Activated CD4-positive, alpha-beta T cell treated with anti-CD3 and anti-CD28 coated beads for 1 hour (primary cell): ENCODE measurements at regions not wholly inside any gene's neighbourhood (a gene's known extent, or its start where the extent isn't known, plus 50 kb on each side); places are given as distances from the start of the nearest gene placed in this dataset.

Experiments used
- DNase-seq: peaks from one replicate; pipeline ENCODE4 v3.0.0-alpha.2; 2020

DNA sequence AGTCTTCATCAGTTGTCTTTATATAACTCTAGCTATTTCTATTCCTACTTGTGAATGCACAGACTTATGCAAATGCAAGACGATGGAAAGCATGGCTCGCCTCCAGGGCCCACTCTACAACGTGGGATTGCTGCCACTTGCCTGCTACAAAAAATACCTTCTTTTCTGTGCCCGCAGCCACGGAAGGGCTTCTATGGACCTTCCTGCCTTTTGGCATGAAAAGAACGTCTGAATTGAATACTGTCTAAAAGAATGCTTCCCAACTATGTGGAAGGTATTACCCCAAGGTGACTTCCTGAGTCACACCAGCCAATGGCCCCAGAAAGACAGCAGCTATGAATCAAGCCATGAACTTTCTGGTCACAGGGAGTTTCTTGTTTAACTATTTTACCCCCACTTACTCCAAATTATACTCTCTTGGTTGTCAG, 261.2 kb downstream of the HIVEP2 start:
- DNase-seq = no peak

DNA sequence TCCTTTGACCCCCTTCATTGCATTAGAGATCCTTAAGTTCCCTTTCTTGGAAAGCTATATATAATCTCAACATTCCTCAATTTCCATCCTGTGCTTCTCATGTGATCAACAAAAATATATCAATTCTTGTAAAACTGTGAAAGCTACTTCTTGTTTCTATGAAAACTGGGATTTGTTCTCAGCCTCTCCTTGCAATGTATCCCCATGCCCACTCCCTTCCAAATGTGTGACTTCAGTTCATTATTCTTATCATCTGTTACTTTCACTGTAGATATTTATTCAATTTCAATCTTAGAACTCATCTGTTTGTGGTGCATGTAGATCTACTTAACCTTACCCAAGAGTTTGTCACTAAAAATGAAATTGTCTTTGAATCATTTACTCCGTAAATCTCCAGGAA, 260.6 kb downstream of the HIVEP2 start:
- DNase-seq = no peak

DNA sequence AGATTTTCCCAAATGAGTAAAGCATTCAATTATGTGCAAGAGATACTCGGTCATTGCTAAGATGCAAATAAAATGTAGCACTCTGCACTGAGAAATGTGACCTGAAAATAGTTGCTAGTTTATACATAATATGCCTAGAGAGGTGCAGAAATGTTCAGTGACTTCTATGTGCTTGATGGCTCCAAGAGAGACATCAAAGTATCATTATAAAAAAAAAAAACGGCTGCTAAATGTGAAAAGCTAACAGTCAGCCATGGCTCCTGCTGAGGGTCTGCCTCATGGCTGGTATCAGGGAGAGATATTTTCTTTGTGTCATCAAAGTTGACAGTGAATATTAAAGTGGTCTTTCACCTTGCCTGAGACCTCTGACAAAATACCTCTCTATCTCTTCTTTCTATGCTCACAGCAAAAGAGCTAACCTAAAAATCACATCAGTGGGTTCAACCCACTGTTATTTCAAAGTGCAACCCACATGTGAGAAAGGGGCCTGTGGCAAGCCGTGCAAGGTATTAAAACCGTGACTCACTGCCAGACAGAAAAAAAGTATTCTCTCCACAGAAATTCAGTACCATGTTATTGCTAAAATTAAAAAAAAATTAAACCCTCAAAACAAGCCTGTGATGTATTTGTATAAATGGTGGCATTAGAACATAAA, 259.0 kb downstream of the HIVEP2 start:
- no peak for DNase-seq

DNA sequence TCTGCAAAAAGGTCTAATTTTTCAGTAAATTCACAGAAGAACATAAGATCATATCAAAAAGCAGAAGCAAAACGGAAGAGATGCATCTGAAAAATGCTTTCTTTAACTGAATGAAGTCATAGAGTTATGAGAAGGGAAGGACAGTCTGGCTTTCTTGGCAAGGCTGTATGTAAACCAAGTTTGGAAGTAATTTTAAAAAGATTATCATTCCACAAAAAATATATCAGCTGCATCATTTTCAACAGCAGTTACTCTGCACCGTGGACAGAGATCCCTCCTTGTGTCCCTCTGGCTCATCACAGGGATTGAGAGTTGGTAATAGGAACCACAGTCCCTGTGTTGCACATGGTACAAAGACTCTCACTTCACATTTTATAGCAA, 258.5 kb downstream of the HIVEP2 start:
- DNase-seq = no peak

GRCh38 chr6:142692942-142693341, 252.0 kb downstream of the HIVEP2 start:
- peak; percentile 46 for DNase-seq

GRCh38 chr6:142693441-142693840, 251.5 kb downstream of the HIVEP2 start:
- DNase-seq = no peak

DNA sequence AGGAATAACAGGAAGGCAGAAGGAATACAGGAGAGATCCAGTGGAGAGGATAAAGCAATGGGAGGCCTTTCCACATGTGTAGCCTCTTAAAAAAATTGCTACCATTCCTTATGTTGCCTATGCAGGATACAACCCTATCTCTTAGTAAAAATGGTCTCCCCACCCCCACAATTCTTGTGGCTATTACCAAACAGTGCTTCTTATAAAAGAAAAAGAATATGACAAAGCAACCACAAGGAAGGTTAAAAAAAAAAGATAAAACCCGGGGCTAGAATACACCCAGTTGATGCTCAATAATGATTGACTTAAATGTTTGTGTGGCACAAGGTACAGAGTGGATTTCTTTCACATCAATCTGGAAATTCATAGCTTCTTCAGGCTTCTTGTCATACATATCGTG, 250.9 kb downstream of the HIVEP2 start:
- DNase-seq = no peak

DNA sequence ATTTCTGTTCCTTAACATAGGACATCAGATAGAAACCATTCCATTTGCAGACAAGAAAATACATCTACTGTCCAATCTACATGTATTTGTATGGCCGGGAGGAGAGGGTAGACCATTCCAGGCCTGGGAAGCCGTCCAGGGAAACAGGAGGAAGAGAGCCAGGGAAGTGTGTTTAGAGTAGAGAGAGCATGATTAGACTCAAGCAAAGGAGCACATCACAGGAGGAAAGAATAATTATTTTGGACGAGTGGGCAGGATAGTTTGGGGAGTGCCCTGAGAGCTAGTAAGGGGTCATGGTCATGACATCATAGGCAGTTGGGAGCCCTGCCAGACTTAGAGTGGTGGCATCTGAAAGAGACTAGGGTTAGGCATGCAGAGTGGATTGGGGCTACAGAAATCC, 250.0 kb downstream of the HIVEP2 start:
- no peak for DNase-seq

GRCh38 chr6:142696123-142697000, 248.6 kb downstream of the HIVEP2 start:
- no peak for DNase-seq

DNA sequence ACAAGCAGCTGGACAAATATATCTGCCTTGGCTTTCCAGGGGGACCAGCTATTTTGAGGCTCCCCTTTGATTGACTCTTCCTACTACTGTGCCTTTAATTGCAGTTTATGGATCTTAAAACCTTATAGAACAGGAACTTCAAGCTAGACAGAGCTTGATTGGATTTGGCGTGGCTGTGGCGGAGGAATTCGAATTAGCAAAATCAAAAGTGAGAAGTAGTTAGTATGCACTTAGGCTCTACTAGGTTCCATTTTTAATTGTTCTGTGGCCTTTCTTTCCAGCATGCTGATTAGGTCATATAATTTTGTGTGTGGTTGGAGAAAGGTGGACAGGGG, 248.0 kb downstream of the HIVEP2 start:
- DNase-seq = no peak

DNA sequence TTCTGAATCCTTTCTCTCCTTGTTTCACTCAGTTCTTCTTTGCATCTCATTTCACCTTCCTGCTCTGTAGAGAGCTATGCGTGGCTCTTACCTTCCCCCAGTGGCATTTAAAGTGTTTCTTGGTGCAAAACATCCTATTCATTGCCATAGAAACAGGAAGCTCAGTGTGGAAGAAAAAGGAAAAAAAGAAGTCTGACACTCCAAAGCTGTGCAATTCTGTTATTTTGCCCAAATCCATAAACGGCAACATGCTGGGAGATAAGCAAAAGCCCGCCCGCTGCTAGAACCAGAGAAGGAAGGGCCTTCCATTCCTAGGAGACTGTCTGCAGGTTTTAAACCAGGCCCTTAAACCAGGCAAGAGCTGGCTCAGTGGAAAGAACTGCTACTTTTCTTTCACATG, 247.1 kb downstream of the HIVEP2 start:
- DNase-seq = no peak

- no peak for DNase-seq
These were observed 246.2 kb downstream of the HIVEP2 start for GRCh38 chr6:142698751-142699150.

- DNase-seq = no peak
These were observed 245.6 kb downstream of the HIVEP2 start for GRCh38 chr6:142699391-142699790.

DNA sequence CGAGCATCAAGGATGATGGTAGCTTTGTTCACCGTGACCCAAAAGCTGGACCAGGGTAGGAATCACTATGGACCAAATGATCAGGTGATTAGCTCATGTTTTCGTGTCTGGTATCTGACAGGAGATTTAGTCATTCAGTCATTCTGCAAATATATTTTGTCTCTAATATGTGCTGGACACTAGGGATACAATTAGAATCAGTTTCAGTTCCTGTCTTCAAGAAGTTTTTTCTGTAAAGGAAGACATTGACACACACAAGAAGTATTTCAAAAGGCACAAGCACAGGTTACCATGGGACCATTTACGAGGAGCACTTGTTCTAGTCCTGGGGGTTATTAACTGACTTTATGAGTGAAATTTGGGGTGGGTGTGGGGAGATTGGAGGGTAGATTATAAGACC, 244.9 kb downstream of the HIVEP2 start:
- no peak for DNase-seq

DNA sequence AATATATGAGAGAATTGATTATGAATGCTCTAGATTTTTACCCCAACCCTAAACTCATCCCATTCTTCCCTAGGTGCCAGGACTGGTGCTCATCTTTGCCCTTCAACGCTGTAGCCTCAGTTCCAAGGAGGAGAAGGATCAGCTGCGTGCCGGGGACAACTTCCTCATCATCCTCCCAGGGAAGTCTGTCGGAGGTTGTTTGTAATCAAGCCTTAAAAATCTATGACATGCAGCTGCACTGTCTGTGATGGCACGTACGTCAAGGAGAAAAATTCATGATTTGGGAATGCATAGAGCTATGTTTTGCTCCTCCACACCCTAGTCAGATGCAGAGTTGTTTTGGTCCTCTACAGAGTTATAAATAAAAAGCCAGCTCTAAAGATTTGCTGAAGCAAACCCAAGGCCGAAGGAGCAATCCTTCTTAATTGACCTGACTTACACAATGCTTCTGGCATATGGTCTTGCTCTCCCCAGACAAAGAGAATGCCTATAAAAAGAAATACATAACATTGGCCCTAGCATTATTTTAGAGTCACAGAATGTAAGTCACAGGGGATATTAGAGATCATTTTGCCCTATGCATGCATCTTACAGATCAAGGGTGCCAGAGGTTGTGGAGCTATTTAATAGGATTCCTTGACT, 244.2 kb downstream of the HIVEP2 start:
- DNase-seq = no peak
